OCI-LY7 (cell line): ENCODE measurements at regions not wholly inside any gene's neighbourhood (a gene's known extent, or its start where the extent isn't known, plus 50 kb on each side); places are given as distances from the start of the nearest gene placed in this dataset.

Experiments
- BruUV-seq: library from RNA; stranded (reverse); fragments of 400-500 nt; replicated peaks from 2 replicates; lab custom pipeline; 2021; lab: Mats Ljungman, UMichigan
- CTCF ChIA-PET: fragments of 300-600 bp; sonication (Branson Sonifier 250); formaldehyde crosslinking; loops from one replicate; lab custom pipeline; 2022; ENCODE audit warnings: antibody characterized with exemption; ENCODE audit not compliant: unreplicated experiment; lab: Charles Lee
- POLR2A ChIA-PET: fragments of 300-600 bp; sonication (Branson Sonifier 250); formaldehyde crosslinking; loops from one replicate; lab custom pipeline; 2022; ENCODE audit warnings: antibody characterized with exemption; lab: Charles Lee
- DNase-seq: peaks from one replicate; pipeline ENCODE4 v3.0.0-alpha.2; 2015; ENCODE audit warnings: low spot score
- H2AFZ ChIP-seq: fragments of 200-600 bp; sonication (generic), shearing (Covaris generic); 2 replicates; pipeline ENCODE4 v1.6.1; 2014; ENCODE audit warnings: mild to moderate bottlenecking, antibody characterized with exemption, low read length, moderate library complexity
- H3K27ac ChIP-seq: fragments of 200-600 bp; sonication (generic); 2 replicates; pipeline ENCODE4 v1.5.1; 2014; ENCODE audit warnings: mixed run types, low read depth, mild to moderate bottlenecking, moderate library complexity, low read length, inconsistent platforms; ENCODE audit not compliant: poor library complexity, severe bottlenecking
- H3K36me3 ChIP-seq: fragments of 200-600 bp; sonication (generic); 2 replicates; pipeline ENCODE4 v1.6.1; 2014; ENCODE audit warnings: mild to moderate bottlenecking, antibody characterized with exemption, low read length, moderate library complexity, mixed read lengths; ENCODE audit not compliant: insufficient read depth
- H3K4me1 ChIP-seq: fragments of 200-600 bp; sonication (generic); 2 replicates; pipeline ENCODE4 v1.5.1; 2014; ENCODE audit warnings: mild to moderate bottlenecking, low read length; ENCODE audit not compliant: insufficient read depth, poor library complexity, severe bottlenecking
- H3K4me2 ChIP-seq: fragments of 200-600 bp; sonication (generic); 2 replicates; pipeline ENCODE4 v1.6.1; 2014; ENCODE audit warnings: mild to moderate bottlenecking, low read length
- H3K4me3 ChIP-seq: fragments of 200-600 bp; sonication (generic); 2 replicates; pipeline ENCODE4 v1.5.1; 2014; ENCODE audit warnings: mild to moderate bottlenecking, low read depth, low read length; ENCODE audit not compliant: poor library complexity, severe bottlenecking
- H3K79me2 ChIP-seq: fragments of 200-600 bp; sonication (generic); 2 replicates; pipeline ENCODE4 v1.6.1; 2016; ENCODE audit warnings: low read depth, mild to moderate bottlenecking, low read length, moderate library complexity, mixed read lengths; ENCODE audit not compliant: insufficient read depth
- H3K9me2 ChIP-seq: fragments of 200-600 bp; sonication (generic); 2 replicates; pipeline ENCODE4 v1.6.1; 2016; ENCODE audit warnings: mild to moderate bottlenecking, low read length, mixed read lengths; ENCODE audit not compliant: insufficient read depth
- H3K9me3 ChIP-seq: fragments of 200-600 bp; sonication (generic); 2 replicates; pipeline ENCODE4 v1.6.1; 2014; ENCODE audit warnings: mild to moderate bottlenecking, mixed run types, low read length, mixed read lengths
- H4K20me1 ChIP-seq: fragments of 200-600 bp; sonication (generic); 2 replicates; pipeline ENCODE4 v1.6.1; 2014; ENCODE audit warnings: mild to moderate bottlenecking, antibody characterized with exemption, low read length, moderate library complexity, mixed read lengths; ENCODE audit not compliant: insufficient read depth
- EZH2phosphoT487 ChIP-seq: fragments of 200-600 bp; sonication (generic); IDR thresholded peaks from 2 replicates; pipeline ENCODE4 v1.6.1; 2018; ENCODE audit warnings: low read depth, borderline replicate concordance, mild to moderate bottlenecking, mixed run types, antibody characterized with exemption, low read length, moderate library complexity, mixed read lengths
- intact Hi-C: fragments of 100-400 bp; cut with micrococcal nuclease; formaldehyde crosslinking; loops from one replicate; pipeline ENCODE4 v1.10.0; 2022; ENCODE audit not compliant: unreplicated experiment
- TF ChIP-seq, protein P1 (sequence below): fragments of 200-600 bp; sonication (generic); conservative IDR thresholded peaks from 2 replicates; pipeline ENCODE4 v1.5.1; 2014; ENCODE audit warnings: mild to moderate bottlenecking, antibody characterized with exemption, low read length, moderate library complexity, mixed read lengths

DNA sequence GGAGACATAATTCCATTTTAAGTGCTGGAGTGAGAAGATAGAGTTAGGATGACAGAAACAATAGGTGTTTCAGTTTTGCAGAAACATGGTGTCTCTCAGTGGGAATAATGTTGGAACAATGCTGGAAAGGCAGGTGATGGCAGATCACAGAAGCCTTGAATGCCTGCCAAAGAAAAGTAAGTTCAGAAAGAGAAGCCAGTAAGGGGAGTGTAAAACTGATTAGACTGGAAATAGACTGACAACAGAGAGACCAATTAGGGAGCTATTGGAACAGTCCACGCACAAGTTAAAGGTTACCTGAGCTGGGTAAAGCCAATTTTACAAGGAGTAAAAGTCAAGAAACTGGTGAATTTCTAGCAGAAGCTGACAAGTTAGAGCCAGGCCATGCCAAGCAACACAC, 142.9 kb downstream of the TFAP2A start:
- H3K4me3 ChIP-seq: no peak overlapping the region
- H3K4me1 ChIP-seq: no peaks in the 10 kb centered on the region
- BruUV-seq: no TSS peak
- no peaks in the 10 kb centered on the region for H3K9me3 ChIP-seq
- no peak for TF ChIP-seq EZH2phosphoT487
- TF ChIP-seq, protein P1, sequence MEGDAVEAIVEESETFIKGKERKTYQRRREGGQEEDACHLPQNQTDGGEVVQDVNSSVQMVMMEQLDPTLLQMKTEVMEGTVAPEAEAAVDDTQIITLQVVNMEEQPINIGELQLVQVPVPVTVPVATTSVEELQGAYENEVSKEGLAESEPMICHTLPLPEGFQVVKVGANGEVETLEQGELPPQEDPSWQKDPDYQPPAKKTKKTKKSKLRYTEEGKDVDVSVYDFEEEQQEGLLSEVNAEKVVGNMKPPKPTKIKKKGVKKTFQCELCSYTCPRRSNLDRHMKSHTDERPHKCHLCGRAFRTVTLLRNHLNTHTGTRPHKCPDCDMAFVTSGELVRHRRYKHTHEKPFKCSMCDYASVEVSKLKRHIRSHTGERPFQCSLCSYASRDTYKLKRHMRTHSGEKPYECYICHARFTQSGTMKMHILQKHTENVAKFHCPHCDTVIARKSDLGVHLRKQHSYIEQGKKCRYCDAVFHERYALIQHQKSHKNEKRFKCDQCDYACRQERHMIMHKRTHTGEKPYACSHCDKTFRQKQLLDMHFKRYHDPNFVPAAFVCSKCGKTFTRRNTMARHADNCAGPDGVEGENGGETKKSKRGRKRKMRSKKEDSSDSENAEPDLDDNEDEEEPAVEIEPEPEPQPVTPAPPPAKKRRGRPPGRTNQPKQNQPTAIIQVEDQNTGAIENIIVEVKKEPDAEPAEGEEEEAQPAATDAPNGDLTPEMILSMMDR: no peak
- ChIA-PET CTCF (no interaction called here), POLR2A (no interaction called here)
- intact Hi-C loops: no loop called here
- H3K79me2 ChIP-seq: no peaks in the 10 kb centered on the region
- no peak for DNase-seq
- H4K20me1 ChIP-seq: no peaks in the 10 kb centered on the region
- H2AFZ ChIP-seq: no peak overlapping the region
- H3K36me3 ChIP-seq: no peaks in the 10 kb centered on the region
- H3K9me2 ChIP-seq: no peaks in the 10 kb centered on the region; the same call in 1 of the 2 replicates
- H3K27ac ChIP-seq: no peak overlapping the region
- no peak overlapping the region for H3K4me2 ChIP-seq

DNA sequence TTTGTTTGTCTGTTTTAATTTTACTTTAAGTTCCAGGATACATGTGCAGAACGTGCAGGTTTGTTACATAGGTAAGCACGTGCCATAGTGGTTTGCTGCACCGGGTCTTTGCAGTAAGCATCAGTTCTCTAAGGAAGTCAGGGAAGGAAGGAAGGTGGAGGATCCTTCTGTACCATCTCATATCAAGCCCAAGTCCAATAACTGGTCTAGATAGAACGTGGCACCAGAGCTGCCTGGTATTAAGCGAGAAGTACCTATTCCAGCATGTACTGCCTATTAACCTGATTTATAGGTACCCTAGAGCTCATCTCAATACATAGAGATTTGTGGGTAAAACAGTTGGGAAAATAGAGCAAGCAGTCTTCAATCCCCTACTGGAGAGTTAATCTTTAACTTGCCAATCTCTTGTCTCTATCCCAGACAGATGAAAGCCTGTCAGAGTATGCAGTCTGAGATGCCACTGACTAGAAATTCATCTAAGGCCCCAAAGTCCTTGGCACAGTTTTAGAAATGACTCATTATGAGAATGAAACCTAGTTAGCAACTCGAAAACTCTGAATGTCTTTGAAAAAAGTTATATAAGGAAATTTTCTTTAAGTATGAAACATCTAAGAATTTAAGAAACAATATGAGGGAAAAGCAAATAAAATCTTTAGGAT, 144.9 kb downstream of the TFAP2A start:
- Histone ChIP-seq H3K9me3 (no peaks in the 10 kb centered on the region), H4K20me1 (no peaks in the 10 kb centered on the region), H3K4me2 (no peak overlapping the region), H3K4me3 (no peak overlapping the region), H3K36me3 (no peaks in the 10 kb centered on the region), H3K27ac (no peak overlapping the region), H3K79me2 (no peaks in the 10 kb centered on the region), H3K4me1 (no peaks in the 10 kb centered on the region), H2AFZ (no peak overlapping the region), H3K9me2 (no peaks in the 10 kb centered on the region; the same call in 1 of the 2 replicates)
- intact Hi-C loops: no loop called here
- ChIA-PET CTCF (no interaction called here), POLR2A (no interaction called here)
- DNase-seq: no peak
- TF ChIP-seq, protein P1: no peak
- no peak for TF ChIP-seq EZH2phosphoT487
- no TSS peak for BruUV-seq

DNA sequence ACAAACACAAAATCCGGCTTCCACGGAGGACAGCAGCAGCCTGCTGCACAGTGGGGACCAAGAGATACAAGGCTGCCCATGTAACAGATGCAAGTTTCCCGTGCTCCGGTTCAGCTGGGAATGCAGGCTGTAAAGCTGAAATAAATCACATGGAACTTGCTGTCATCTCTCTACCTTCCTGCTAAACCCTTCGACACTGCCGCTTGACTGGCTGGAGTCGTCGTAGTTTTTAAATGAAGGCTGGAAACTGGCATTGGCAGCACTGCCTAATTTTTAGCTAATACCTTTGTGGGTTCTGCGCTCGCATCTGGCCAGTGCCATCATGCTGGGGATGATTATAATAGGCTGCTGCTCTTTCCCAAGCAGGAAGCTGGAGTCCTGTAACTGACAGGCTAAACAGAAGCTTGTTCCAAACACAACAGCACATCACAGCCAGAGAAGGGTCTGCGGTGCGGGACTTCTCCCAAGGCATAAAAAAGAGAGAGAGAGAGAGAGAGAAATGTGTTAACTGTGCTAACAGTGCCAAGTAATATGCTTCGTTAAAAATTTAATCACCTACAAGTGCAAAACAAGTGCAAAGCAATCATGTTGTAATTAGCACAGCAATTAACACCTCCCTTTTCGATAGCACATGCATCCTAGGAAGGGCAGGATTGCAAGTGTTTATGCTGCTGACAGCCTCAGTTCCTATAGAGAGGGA, 146.1 kb downstream of the TFAP2A start:
- H3K4me1 ChIP-seq: no peaks in the 10 kb centered on the region

More for the DNA sequence above, 146.1 kb downstream of the TFAP2A start:
- BruUV-seq: no TSS peak
- Histone ChIP-seq H2AFZ (no peak overlapping the region), H4K20me1 (no peaks in the 10 kb centered on the region), H3K36me3 (no peaks in the 10 kb centered on the region), H3K79me2 (no peaks in the 10 kb centered on the region), H3K27ac (no peak overlapping the region), H3K4me3 (no peak overlapping the region), H3K9me2 (no peaks in the 10 kb centered on the region; the same call in 1 of the 2 replicates), H3K9me3 (no peaks in the 10 kb centered on the region), H3K4me2 (no peak overlapping the region)
- no peak for DNase-seq
- CTCF ChIA-PET: no interaction called here
- intact Hi-C loops: no loop called here
- TF ChIP-seq, protein P1: no peak
- TF ChIP-seq EZH2phosphoT487: no peak
- POLR2A ChIA-PET: no interaction called here
